ENCODE measurements at regions not wholly inside any gene's neighbourhood (a gene's known extent, or its start where the extent isn't known, plus 50 kb on each side); places are given as distances from the start of the nearest gene placed in this dataset.

DNA sequence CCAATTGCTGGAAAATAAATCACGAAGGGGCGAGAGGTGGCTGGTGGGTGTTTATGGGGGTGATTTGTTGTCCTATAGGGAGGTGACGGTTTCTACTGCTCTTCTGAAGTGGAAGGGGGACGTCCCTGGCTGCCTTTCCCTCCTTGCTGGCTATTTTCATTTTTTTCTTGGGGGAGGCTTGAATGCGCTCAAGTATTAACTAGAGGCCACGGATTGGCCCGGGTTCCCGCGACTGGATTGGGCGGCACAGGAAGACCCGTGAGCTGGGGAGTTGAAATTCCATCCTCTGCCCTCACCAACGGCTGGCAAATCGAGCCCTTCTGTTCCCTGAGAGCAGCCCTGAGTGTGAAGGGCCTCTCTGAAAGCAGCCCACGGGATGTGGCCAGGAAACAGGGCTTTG lies 176.5 kb upstream of the SPRED2 start:
- CTCF ChIA-PET (ENCODE audit: low intra/inter-chr PET ratio, low total read pairs) = no interaction called here
- TF ChIP-seq ZNF224 (CRISPR knock-in tag; IDR thresholded peaks at IDR 0.05) (no peak), ZNF530 (CRISPR knock-in tag; IDR thresholded peaks at IDR 0.05; ENCODE audit: low read depth) (no peak), ZNF20 (CRISPR knock-in tag; IDR thresholded peaks at IDR 0.05) (no peak), ZNF891 (CRISPR knock-in tag; IDR thresholded peaks at IDR 0.05) (no peak), NCOA5 (CRISPR knock-in tag; IDR thresholded peaks at IDR 0.05) (no peak), SOX5 (CRISPR knock-in tag; IDR thresholded peaks at IDR 0.05; ENCODE audit: borderline replicate concordance) (no peak), ZNF235 (CRISPR knock-in tag; IDR thresholded peaks at IDR 0.05; ENCODE audit: borderline replicate concordance) (no peak), MAFK (conservative IDR thresholded peaks at IDR 0.05 in 1 of 2, IDR thresholded peaks at IDR 0.05 in 1 of 2; ENCODE audit: low read length in 2 of 2) (no peak), ZNF484 (CRISPR knock-in tag; IDR thresholded peaks at IDR 0.05; ENCODE audit: borderline replicate concordance, low read depth) (no peak), NR2F1 (CRISPR knock-in tag; IDR thresholded peaks at IDR 0.05) (no peak), SP2 (CRISPR knock-in tag; IDR thresholded peaks at IDR 0.05) (no peak), ZNF207 (IDR thresholded peaks at IDR 0.05; ENCODE audit: borderline replicate concordance) (no peak), BRF2 (CRISPR knock-in tag; IDR thresholded peaks at IDR 0.05) (no peak), ZNF703 (CRISPR knock-in tag; IDR thresholded peaks at IDR 0.05; ENCODE audit: borderline replicate concordance) (no peak)
- TF ChIP-seq, protein P1, sequence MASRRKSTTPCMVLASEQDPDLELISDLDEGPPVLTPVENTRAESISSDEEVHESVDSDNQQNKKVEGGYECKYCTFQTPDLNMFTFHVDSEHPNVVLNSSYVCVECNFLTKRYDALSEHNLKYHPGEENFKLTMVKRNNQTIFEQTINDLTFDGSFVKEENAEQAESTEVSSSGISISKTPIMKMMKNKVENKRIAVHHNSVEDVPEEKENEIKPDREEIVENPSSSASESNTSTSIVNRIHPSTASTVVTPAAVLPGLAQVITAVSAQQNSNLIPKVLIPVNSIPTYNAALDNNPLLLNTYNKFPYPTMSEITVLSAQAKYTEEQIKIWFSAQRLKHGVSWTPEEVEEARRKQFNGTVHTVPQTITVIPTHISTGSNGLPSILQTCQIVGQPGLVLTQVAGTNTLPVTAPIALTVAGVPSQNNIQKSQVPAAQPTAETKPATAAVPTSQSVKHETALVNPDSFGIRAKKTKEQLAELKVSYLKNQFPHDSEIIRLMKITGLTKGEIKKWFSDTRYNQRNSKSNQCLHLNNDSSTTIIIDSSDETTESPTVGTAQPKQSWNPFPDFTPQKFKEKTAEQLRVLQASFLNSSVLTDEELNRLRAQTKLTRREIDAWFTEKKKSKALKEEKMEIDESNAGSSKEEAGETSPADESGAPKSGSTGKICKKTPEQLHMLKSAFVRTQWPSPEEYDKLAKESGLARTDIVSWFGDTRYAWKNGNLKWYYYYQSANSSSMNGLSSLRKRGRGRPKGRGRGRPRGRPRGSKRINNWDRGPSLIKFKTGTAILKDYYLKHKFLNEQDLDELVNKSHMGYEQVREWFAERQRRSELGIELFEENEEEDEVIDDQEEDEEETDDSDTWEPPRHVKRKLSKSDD (CRISPR knock-in tag; IDR thresholded peaks at IDR 0.05; ENCODE audit: low read depth) = no peak
- TF ChIP-seq, protein P2, sequence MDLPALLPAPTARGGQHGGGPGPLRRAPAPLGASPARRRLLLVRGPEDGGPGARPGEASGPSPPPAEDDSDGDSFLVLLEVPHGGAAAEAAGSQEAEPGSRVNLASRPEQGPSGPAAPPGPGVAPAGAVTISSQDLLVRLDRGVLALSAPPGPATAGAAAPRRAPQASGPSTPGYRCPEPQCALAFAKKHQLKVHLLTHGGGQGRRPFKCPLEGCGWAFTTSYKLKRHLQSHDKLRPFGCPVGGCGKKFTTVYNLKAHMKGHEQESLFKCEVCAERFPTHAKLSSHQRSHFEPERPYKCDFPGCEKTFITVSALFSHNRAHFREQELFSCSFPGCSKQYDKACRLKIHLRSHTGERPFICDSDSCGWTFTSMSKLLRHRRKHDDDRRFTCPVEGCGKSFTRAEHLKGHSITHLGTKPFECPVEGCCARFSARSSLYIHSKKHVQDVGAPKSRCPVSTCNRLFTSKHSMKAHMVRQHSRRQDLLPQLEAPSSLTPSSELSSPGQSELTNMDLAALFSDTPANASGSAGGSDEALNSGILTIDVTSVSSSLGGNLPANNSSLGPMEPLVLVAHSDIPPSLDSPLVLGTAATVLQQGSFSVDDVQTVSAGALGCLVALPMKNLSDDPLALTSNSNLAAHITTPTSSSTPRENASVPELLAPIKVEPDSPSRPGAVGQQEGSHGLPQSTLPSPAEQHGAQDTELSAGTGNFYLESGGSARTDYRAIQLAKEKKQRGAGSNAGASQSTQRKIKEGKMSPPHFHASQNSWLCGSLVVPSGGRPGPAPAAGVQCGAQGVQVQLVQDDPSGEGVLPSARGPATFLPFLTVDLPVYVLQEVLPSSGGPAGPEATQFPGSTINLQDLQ (CRISPR knock-in tag; IDR thresholded peaks at IDR 0.05) = no peak
- TF ChIP-seq, protein P3, sequence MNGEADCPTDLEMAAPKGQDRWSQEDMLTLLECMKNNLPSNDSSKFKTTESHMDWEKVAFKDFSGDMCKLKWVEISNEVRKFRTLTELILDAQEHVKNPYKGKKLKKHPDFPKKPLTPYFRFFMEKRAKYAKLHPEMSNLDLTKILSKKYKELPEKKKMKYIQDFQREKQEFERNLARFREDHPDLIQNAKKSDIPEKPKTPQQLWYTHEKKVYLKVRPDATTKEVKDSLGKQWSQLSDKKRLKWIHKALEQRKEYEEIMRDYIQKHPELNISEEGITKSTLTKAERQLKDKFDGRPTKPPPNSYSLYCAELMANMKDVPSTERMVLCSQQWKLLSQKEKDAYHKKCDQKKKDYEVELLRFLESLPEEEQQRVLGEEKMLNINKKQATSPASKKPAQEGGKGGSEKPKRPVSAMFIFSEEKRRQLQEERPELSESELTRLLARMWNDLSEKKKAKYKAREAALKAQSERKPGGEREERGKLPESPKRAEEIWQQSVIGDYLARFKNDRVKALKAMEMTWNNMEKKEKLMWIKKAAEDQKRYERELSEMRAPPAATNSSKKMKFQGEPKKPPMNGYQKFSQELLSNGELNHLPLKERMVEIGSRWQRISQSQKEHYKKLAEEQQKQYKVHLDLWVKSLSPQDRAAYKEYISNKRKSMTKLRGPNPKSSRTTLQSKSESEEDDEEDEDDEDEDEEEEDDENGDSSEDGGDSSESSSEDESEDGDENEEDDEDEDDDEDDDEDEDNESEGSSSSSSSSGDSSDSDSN (CRISPR knock-in tag; IDR thresholded peaks at IDR 0.05) = no peak

More for the DNA sequence above, 176.5 kb upstream of the SPRED2 start:
- Histone ChIP-seq H3K27ac (ENCODE audit: extremely low read length, insufficient read depth, low read length) (no peak overlapping the region), H3K4me2 (ENCODE audit: low read depth, low read length) (no peak overlapping the region), H3K9me3 (ENCODE audit: low read length) (no peaks in the 10 kb centered on the region), H3K27me3 (ENCODE audit: control insufficient read depth in 1 of 2, insufficient read depth in 2 of 2, low read length in 2 of 2) (peaks cover 0 to 23% of the 10 kb centered on the region in 2 experiments; a peak in 3 of 5 replicates), H3K36me3 (replicated peaks in 1 of 2; ENCODE audit: control insufficient read depth in 1 of 2, insufficient read depth in 2 of 2, low read length in 2 of 2) (no peaks in the 10 kb centered on the region), H3K79me2 (ENCODE audit: insufficient read depth, low read length) (no peaks in the 10 kb centered on the region), H3K9ac (ENCODE audit: insufficient read depth, low read depth, low read length) (no peak overlapping the region), H4K20me1 (ENCODE audit: insufficient read depth, low read length) (no peaks in the 10 kb centered on the region), H2AFZ (ENCODE audit: low read length) (no peak overlapping the region), H3K4me1 (ENCODE audit: insufficient read depth, low read length) (0 out of 2 replicates have a peak, but pooled peaks cover 10% of the 10 kb centered on the region), H3K4me3 (replicated peaks in 1 of 3; ENCODE audit: insufficient read depth in 1 of 3, low read depth in 2 of 3, low read length in 3 of 3) (no peak overlapping the region)
- in situ Hi-C loops (cut with HindIII; ENCODE audit: extremely low pct_ligation_motif_present, low pct_unique_long_range_greater_than_20kb) = no loop called here
- intact Hi-C loops (cut with micrococcal nuclease; ENCODE audit: unreplicated experiment) = no loop called here
- BruUV-seq (replicated peaks) = no TSS peak
- POLR2A ChIA-PET = no interaction called here
- WGBS (ENCODE audit: low lambda C conversion rate) = 51% methylated on average over 14 of the region's 14 CpGs
- ATAC-seq (no peak), DNase-seq (ENCODE audit: low spot score) (no peak), FAIRE-seq (no peak)
